T follicular helper cell (primary cell): ENCODE measurements at regions not wholly inside any gene's neighbourhood (a gene's known extent, or its start where the extent isn't known, plus 50 kb on each side); places are given as distances from the start of the nearest gene placed in this dataset.
"Not testable (repeated sequence)": the region's sequence is repeated elsewhere in the genome, so short reads cannot be mapped to it uniquely, and the experiment has no call there.

Experiments used
- DNase-seq: peaks from one replicate; pipeline ENCODE4 v3.0.0-alpha.2; 2020; ENCODE audit warnings: low read depth

DNA sequence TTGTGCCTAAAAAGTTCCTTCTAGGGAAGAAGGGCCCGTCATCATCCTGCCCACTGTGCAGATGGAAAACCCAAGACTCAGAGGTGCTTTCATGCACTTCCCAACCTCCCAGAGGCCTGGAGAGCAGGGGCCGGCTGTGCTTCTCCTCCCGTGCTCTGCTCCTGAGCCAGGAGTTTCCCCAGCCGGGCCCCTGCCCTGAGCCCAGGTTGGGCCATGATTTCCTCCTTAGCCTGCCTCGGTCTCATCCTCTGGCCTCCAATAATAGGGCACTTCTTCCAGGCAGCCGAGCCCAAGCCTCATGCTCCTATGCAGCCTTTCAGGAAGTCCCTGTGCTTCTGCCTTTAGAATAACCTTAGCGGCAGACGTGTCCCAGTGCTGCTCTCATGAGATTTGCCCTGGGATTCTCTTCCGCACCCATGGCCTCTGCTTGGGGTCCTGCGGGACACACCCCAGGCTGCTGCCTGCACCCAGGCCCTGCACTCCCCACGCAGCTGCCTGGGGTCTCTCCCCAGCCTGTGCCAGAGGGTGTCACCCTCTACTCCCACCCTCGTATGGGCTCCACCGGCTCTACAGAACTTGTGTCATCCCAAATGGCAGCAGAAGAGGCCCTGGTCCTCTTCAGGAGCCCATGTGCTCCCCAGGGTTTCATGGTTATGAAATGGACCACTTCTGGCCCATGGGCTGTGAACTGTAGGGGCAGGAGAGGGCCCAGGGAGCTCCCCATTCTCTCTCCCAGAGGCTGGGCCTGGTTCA lies 359.3 kb downstream of the ADGRD1 start:
- no peak for DNase-seq

DNA sequence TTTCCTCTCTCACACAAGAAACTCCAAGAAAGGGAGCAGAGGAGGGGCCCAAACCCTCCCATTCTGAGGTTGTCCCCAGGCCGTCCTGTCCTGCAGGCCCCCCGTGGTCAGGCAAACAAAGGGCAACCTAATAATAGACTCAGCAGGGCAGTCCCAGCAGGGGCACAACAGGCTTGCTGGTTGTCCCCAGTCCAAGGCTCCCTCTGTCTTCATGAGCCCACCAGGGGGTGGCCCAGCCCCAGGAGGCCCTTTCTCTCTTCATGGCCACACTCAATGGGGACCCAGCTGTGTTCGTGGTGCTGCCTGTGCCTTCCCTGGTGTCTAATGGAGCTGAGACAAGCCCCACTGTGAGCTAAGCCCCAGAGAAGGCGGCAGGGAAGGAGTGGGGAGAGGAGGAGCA lies 359.9 kb downstream of the ADGRD1 start:
- DNase-seq: no peak

DNA sequence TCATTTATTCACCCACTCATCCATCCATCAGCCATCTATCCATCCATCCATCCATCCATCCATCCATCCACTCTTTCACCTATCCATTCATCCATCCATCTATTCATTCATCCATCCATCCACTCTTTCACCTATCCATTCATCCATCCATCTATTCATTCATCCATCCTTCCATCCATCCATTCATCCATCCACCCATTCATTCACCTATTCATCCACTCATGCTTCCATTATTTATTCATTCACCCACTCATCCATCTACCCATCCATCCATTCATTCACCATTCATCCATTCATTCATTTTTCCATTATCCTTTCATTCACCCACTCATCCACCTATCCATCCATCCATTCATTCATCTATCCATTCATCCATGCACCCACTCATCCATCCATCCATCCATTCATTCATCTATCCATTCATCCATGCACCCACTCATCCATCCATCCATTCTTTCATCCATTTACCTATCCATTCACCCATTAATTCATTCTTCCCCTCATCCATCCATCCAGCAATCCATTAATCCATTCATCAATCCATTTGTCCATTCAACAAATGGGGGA lies 360.9 kb downstream of the ADGRD1 start:
- no peak for DNase-seq

DNA sequence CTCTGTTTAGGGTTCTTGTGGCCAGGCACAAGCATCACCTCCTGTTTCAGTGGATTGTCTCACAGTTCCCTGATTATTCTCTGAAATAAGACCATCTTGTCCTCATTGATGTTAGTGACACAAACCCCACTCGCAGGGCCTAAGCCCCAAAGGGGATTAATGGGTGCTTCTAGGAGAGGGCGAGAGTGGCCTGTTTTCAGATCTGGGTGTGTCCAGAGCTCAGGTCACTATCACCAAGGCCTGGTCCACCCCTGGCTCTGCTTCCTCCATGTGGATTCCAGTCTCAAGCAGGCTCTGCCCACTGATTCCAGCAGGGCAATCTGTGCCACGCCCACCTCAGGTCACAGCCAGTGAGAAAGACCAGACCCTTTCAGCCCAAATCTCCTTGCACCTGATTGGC lies 361.9 kb downstream of the ADGRD1 start:
- no peak for DNase-seq

DNA sequence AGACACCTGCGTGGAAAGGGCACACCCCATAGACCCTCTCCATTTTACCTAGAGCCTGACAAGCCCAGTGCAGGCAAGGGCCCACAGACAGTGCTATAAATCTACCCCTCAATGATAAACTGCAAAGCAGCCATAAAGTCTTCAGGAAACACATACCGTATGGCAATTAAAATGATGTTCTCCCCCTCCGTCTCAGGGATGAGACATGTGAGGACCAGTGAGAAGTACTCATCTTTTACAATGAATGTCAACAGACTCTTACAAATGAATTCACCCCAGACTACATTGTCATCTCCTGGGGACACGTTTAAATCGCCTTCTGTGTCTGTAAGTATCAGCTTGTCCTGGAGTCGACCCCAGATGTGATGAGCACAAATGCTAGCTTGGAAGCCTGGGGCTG lies 362.7 kb downstream of the ADGRD1 start:
- DNase-seq: no peak

DNA sequence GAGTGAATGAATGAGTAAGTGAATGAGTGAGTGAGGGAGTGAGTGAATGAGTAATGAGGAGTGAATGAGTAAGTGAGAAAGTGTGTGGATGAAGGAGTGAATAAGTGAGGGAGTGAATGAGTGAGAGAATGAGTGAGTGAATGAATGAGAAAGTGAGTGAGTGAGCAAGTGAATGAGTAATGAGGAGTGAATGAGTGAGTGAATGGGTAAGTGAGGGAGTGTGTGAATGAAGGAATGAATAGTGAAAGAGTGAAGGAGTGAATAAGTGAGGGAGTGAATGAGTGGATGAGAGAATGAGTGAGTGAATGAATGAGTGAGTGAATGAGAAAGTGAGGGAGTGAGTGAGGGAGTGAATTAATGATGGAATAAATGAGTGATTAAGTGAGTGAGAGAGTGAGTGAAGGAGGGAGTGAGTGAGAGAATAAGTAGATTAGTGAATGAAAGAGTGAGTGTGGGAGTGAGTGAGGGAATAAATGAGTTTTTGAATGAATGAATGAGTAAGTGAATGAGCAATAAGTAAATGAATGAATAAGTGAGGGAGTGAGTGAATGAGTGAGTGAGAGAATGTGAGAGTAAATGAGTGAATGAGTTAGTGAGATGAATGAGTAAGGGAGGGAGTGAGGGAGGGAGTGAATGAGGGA lies 364.5 kb downstream of the ADGRD1 start:
- DNase-seq: no peak

DNA sequence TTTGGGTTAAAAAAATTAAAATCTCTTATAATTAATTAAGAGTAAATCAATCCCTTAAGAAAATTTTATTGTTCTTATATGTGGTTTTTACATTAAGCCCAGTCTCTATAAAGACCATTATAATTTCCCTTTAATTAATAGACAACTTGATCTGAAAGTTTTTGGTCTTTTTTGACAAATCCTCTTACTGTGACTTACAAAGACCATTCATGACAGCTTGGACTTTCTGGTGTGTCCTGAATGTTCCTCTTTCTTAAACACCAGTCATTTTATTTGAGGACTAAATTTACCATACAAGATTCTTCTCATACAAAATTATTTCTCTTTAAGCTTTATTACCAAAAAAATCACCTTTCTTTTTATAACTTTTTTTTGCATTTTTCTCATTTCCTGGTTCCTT lies 368.3 kb downstream of the ADGRD1 start:
- DNase-seq: no peak

DNA sequence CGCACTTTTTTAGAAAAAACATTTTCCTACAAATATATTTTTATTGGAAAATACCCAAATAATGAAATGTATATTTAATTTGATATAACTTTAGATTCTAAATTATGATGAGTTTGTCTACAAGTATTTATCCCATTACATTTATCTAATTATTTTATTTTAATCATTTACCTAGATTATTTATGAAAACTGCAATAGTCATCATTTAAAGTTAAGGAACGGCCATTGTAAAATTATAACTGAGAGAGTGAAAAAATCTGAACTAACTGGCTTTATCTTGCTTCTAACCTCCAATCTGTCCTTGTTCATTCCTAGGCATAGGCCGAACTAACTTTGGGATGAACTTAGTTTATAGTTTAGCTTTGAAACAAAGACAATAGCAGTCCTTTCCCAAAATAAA lies 368.8 kb downstream of the ADGRD1 start:
- DNase-seq: not testable (repeated sequence)

DNA sequence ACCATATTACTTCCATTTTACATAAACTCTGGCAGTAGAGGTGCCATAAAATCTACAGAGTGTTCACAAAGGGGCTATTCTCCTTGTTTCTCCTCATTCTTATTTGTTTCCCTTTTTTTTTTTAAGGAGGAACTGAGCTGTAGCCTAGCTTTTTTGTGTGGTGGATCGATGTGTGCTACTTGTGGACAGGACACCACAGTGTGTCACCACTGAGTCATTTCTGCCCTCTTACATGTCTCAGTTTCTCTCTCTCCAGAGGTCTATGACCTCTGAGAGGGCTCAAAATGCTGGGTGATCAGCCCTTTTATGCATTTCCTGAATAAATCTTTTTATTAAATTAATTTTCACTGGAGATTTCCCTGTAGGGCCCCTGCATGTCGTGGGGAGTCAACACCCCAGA lies 370.2 kb downstream of the ADGRD1 start:
- no peak for DNase-seq

DNA sequence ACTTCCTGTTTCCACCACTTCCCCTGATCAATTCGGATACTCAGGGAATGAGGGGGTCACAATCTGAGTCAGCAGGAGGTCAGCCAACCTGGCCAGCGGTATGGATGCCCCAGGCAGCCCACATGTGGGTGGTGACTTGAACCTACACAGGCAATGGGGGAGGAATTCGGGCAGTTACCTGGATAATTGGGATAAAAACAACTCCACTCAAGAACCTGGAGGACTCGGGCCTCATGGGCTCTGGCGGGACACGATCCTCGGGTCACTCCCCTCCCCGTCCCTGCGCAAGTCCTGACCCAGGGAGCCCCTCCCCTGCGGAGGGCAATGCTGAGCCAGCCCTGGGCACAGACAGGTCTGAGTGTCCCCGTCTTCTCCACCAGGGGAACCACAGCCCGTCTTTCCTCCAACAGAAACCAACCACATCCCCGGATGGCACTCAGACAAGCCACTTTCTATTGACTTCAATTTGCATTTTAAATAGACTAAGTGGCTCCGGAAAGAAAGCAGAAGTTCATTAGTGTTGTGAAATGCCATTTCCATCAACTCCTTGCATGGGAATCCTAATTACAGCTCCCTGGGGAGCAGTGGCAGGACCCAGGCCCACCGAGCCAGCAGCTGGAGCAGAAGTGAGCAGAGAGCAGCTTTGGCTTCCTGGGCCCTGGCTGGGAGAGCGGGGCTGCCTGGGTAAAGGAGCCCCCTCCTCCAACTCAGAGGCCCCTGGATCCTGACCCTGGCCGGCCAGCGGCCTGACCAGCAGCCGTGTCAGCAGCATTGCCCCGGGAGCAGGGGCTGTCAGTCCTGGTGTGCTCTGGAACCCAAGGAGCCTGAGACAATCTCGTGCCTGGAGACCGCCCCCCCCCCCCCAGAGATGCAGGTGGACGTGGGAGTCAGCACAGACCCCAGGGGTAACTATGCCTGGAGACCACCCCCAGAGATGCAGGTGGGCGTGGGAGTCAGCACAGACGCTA lies 374.1 kb downstream of the ADGRD1 start:
- no peak for DNase-seq

DNA sequence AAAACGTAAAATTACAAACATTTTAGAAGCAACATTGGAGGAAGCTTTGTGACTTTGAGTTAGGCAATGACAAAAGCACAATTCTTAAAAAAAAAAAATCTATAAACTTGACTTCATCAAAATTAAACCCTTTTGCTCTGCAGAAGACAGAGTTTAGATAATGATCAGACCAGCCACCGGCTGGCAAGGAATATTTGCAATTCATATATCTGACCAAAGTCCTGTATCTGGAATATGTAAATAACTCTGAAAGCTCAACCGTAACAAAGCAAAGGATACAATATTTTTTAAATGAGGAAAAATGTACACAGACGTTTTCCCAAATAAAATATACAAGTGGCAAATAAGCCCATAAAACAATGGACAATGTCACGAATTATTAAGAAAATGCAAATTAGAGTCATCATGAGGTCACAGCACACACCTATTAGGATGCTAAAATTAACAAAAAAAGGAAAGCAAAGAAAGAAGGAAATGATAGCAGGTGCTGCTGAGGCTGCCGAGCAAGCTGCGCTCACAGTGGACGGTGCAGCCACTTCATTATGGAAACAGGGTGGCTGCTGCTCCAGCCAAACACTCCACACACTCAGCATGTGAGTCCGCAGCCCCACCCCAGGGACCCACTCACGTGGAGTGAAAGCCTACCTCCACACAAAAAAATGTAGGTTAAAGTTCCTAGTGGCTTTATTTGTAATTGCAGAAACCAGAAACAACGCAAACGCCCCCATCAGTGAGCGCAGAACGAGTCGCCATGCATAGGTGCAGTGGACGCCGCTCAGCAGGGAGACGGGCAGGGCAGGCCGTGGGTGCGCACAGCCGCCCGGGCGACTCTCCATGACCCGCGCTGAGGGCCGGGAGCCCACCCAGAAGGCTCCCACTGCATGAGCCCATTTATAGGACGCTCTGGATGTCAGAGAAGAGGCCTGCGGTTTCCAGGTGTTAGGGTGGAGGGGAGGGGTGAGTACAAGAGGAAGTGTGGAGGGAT lies 375.4 kb downstream of the ADGRD1 start:
- DNase-seq: not testable (repeated sequence)

DNA sequence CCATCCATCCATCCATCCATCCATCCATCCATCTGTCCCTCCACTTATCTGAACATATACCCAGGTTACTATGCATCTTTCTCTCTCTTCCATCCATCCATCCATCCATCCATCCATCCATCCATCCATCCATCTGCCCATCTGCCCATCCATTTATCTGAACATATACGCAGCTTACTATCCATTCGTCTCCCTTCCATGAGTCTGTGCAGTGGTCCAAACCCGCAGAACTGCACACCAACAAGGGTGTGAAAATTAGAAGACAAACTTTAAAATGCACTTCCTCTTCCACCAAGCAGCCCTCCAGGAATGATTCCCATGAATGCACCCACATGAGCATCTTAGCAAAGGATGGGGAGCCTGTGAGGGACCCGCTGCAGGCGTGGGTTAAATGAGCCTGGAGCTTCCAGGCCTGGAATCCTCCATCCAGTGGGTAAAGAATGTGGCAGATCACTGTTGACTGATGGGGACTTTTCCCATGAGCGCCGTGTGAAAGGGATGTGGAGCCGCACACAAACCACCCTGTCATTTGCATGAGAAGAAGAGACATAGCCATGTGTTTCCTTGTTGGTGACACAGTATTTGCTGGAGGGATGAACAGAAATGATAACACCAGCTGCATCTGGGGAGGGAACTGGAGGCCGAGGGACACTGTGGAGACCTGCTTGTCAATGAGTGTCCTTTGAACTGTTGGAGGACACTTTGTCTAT lies 376.6 kb downstream of the ADGRD1 start:
- no peak for DNase-seq

DNA sequence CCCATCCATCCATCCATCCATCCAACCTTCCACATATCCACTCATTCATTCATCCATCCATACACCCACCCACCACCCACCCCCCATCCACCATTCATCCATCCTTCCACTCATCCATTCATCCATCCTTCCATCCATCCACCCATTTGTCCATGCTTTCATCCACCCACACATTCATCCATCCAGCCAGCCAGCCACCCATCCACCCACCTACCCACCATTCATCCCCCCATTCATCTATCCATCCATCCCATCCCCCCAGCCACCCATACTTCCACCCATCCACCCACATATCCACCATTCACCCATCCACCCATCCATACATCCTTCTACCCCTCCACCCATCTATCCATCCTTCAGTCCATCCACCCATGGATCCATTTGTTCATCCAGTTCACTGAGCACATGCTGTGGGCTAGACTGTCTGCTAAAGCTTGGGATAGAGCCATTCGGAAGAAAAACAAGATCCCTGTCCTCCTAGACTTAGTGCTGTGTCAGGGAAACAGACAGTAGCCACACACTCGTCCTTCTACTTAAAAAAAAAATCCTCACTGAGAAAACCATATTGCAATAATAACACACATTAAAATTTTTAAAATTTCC lies 377.5 kb downstream of the ADGRD1 start:
- DNase-seq: no peak

DNA sequence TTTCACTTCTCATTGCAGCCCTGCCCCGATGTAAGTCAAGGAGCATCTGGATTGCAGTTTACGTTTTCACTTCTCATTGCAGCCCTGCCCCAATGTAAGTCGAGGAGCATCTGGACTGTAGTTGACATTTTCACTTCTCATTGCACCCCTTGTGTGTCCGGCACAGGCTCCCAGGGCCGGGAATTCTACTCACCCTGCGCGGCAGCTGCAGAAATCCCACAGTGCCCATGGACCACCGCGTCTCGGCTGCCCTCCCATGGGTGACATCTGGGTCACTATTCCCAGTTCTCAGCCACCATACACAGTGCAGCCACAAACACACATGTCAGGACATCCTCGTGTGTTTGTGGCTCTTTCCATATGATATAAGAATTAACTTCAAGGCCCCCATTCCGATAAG lies 378.5 kb downstream of the ADGRD1 start:
- no peak for DNase-seq

DNA sequence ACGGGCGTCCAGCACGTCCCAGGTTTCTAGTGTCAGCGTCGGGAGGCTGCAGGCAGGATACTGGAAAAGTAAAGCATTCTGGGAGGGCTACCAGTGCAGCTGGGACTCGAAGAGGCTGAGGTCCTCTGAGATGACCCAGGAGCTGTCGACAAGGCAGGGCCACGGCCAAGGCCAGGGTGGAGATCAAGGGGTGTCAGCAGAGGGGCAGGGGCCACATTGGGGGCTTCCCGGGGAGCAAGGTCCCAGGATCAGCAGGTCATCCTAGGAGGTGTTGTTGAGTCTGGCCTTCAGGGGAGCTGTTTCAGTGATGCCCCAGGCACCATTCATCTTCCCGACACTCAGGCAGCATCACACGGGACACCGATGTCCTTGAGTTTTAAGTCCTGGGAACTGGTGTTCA lies 377.8 kb upstream of the SFSWAP start:
- DNase-seq: no peak

DNA sequence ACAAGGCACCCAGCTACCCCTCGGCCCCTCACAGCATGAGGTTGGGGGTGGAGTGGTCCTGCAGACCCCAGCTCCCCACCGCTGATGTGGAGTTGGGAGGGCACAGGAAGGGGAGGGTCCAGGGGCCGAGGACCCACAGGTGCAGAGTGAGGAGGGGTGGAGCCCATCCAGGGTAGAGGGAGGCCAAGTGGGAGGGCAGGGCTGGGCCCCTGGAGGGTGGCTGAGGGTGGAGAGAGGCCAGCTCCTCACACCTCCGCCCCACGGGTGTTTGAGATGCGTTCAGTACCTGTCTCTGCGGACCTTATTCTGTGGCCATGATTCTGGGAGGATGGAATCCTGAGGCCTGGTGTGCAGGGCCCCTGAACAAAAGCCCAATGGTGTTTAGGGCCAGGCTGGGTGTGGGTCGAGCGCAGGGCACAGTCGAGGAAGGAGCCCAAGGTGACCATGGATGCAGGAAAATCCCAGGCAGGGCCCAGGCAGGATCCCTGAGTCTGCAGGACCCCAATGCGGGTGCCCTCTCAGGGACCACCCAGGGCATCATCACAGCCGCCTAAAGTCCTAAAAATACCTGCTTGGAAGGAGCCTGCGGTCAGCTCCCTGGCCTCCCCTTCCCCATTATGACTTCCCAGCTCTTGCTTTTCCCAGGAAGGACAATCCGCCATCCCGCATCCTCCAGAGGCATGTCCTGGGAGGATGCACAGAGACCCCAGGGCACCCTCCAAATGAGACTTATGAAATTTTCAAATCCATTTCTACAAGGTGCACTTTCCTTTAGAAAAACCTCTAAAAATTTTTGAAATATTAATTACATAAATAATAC lies 377.1 kb upstream of the SFSWAP start:
- no peak for DNase-seq

DNA sequence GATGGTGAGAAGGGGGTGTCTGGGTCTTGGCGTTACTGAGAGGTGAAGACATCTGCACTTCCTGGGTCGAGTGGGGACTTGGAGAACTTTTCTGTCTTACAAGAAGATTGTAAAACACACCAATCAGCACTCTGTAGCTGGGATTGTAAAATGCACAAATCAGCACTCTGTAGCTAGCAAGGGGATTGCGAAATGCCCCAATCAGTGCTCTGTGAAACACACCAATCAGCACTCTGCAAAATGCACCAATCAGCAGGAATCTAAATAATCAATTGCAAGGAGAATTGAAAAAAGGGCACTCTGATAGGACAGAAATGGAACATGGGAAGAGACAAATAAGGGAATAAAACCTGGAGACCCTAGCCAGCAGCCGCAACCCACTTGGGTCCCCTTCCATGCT lies 376.1 kb upstream of the SFSWAP start:
- DNase-seq: no peak

DNA sequence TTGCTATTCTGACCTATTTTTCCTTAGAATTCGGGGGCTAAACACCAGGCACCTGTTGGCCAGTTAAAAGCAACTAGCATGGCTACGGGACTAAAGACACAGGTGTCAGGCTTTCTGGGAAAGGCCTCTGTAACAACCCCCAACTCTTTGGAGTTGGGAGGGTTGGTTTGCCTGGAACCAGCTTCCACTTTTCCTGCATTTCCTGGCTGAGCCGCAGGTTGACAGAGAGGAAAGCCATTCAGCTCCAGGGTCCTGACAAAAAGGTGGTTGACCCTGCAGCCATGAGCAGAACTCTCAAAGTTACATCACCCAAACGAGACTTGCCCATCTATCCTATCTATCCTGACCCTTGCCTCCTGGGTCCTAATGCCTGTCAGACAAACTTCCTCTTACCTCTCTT lies 375.4 kb upstream of the SFSWAP start:
- DNase-seq: no peak

DNA sequence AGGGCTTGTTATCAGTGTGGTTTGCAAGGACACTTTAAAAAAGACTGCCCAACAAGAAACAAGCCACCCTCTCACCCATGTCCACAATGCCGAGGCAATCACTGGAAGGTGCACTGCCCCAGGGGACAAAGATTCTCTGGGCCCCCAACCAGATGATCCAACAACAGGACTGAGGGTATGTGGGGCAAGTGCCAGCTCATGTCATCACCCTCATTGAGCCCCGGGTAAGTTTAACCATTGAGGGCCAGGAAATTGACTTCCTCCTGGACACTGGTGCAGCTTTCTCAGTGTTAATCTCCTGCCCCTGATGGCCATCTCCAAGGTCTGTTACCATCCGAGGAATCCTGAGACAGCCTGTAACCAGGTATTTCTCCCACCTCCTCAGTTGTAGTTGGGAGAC lies 373.0 kb upstream of the SFSWAP start:
- not testable (repeated sequence) for DNase-seq
